Breast epithelium (tissue), 3 donors: ENCODE measurements at regions not wholly inside any gene's neighbourhood (a gene's known extent, or its start where the extent isn't known, plus 50 kb on each side); places are given as distances from the start of the nearest gene placed in this dataset.

Source experiments
- POLR2A ChIP-seq: fragments of 450-650 bp; IDR thresholded peaks from one replicate; pipeline ENCODE4 v1.6.1; 2016; ENCODE audit warnings: antibody characterized with exemption, mild to moderate bottlenecking, moderate library complexity
- POLR2AphosphoS5 ChIP-seq, 3 donors: sonication (generic); formaldehyde crosslinking; IDR thresholded peaks; one replicate each; pipeline ENCODE4 v1.6.1; 2017; ENCODE audit warnings: antibody characterized with exemption in 3 of 3
- TF ChIP-seq, protein P1 (sequence below), 3 donors: fragments of 450-650 bp; IDR thresholded peaks; one replicate each; pipeline ENCODE4 v1.5.1; 2016 to 2017; ENCODE audit warnings: antibody characterized with exemption in 3 of 3, mild to moderate bottlenecking in 3 of 3, moderate library complexity in 3 of 3

DNA sequence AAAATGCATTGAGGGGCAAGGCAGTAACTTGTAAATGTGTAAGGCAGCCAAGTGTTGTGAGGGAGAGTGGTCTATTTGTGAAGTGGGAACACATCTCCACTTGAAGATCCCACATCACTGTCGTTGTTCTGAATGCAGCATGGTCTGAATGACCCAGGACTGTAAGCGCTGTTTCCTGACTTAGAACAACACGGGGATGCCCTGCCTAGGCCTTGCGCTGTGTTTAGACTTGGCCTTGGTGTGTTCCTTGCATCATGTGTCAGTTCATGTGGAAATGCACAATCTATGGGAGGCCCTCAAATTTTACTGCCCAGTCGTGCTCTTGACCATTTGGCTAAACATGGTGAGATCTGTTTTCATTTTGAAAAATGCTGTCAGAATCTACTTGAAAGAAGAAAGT, 205.1 kb downstream of the SOX11 start:
- TF ChIP-seq, protein P1, sequence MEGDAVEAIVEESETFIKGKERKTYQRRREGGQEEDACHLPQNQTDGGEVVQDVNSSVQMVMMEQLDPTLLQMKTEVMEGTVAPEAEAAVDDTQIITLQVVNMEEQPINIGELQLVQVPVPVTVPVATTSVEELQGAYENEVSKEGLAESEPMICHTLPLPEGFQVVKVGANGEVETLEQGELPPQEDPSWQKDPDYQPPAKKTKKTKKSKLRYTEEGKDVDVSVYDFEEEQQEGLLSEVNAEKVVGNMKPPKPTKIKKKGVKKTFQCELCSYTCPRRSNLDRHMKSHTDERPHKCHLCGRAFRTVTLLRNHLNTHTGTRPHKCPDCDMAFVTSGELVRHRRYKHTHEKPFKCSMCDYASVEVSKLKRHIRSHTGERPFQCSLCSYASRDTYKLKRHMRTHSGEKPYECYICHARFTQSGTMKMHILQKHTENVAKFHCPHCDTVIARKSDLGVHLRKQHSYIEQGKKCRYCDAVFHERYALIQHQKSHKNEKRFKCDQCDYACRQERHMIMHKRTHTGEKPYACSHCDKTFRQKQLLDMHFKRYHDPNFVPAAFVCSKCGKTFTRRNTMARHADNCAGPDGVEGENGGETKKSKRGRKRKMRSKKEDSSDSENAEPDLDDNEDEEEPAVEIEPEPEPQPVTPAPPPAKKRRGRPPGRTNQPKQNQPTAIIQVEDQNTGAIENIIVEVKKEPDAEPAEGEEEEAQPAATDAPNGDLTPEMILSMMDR (IDR thresholded peaks at IDR 0.05), result no peak
- TF ChIP-seq POLR2A, result no peak
- no peak for TF ChIP-seq POLR2AphosphoS5 (IDR thresholded peaks at IDR 0.05)
